Effector CD8-positive, alpha-beta T cell (primary cell): ENCODE measurements at regions not wholly inside any gene's neighbourhood (a gene's known extent, or its start where the extent isn't known, plus 50 kb on each side); places are given as distances from the start of the nearest gene placed in this dataset.

ENCODE experiments used
- DNase-seq: peaks from one replicate; lab custom pipeline; 2025; lab: John Stamatoyannopoulos, UW

- no peak for DNase-seq
Measured at GRCh38 chr18:77444385-77444784, 194.7 kb downstream of the GALR1 start.

- DNase-seq: no peak
Measured at GRCh38 chr18:77448046-77448445, 198.4 kb downstream of the GALR1 start.

GRCh38 chr18:77455004-77455403, 205.4 kb downstream of the GALR1 start:
- no peak for DNase-seq

GRCh38 chr18:77457681-77458080, 208.0 kb downstream of the GALR1 start:
- no peak for DNase-seq

- DNase-seq: no peak
Measured at GRCh38 chr18:77461062-77461688, 211.5 kb downstream of the GALR1 start.

- no peak for DNase-seq
Measured at GRCh38 chr18:77464917-77465316, 215.3 kb downstream of the GALR1 start.

- no peak for DNase-seq
Measured at GRCh38 chr18:77466890-77467289, 217.2 kb downstream of the GALR1 start.

GRCh38 chr18:77469131-77469530, 219.5 kb downstream of the GALR1 start:
- no peak for DNase-seq

GRCh38 chr18:77470569-77471413, 221.1 kb downstream of the GALR1 start:
- DNase-seq: no peak

GRCh38 chr18:77472509-77472908, 222.9 kb downstream of the GALR1 start:
- no peak for DNase-seq

- DNase-seq: no peak
Measured at GRCh38 chr18:77478646-77479442, 229.2 kb downstream of the GALR1 start.

- DNase-seq: no peak
Measured at GRCh38 chr18:77481541-77481940, 231.9 kb downstream of the GALR1 start.

- no peak for DNase-seq
Measured at GRCh38 chr18:77482190-77483085, 232.8 kb downstream of the GALR1 start.

GRCh38 chr18:77486985-77487384, 237.3 kb downstream of the GALR1 start:
- DNase-seq: no peak

- DNase-seq: no peak
Measured at GRCh38 chr18:77487951-77488740, 238.5 kb downstream of the GALR1 start.

GRCh38 chr18:77495079-77495478, 245.4 kb downstream of the GALR1 start:
- DNase-seq: no peak

- no peak for DNase-seq
Measured at GRCh38 chr18:77495982-77496690, 246.5 kb downstream of the GALR1 start.

GRCh38 chr18:77501266-77501665, 251.6 kb downstream of the GALR1 start:
- no peak for DNase-seq

GRCh38 chr18:77505499-77505898, 255.9 kb downstream of the GALR1 start:
- no peak for DNase-seq

GRCh38 chr18:77512152-77512551, 262.5 kb downstream of the GALR1 start:
- no peak for DNase-seq
